SH-SY5Y (cell line): ENCODE measurements at regions not wholly inside any gene's neighbourhood (a gene's known extent, or its start where the extent isn't known, plus 50 kb on each side); places are given as distances from the start of the nearest gene placed in this dataset.

Experiments
- GATA2 ChIP-seq: IDR thresholded peaks from 2 replicates; pipeline ENCODE4 v1.6.1; 2011; ENCODE audit warnings: mild to moderate bottlenecking, low read depth, low read length
- GATA3 ChIP-seq: IDR thresholded peaks from 2 replicates; pipeline ENCODE4 v1.6.1; 2011; ENCODE audit warnings: low read depth, mild to moderate bottlenecking, low read length, moderate library complexity

GRCh38 chr11:64430645-64431044, 71.7 kb downstream of the RPS6KA4 start:
- no peak for TF ChIP-seq GATA2
- TF ChIP-seq GATA3, result no peak
